H9 (cell line): ENCODE measurements at regions not wholly inside any gene's neighbourhood (a gene's known extent, or its start where the extent isn't known, plus 50 kb on each side); places are given as distances from the start of the nearest gene placed in this dataset.

Experiments
- DNase-seq: peaks from one replicate; pipeline ENCODE4 v3.0.0-alpha.2; 2017
- H2AFZ ChIP-seq: one replicate; pipeline ENCODE4 v1.6.1; 2013; ENCODE audit warnings: mild to moderate bottlenecking, low read length, control low read depth, moderate library complexity
- H2AK5ac ChIP-seq: 2 replicates; pipeline ENCODE4 v1.6.1; 2013; ENCODE audit warnings: low read length, control low read depth, mixed read lengths; ENCODE audit not compliant: insufficient read length
- H2BK120ac ChIP-seq: one replicate; pipeline ENCODE4 v1.6.1; 2013; ENCODE audit warnings: low read depth, mild to moderate bottlenecking, low read length, control low read depth, inconsistent platforms; ENCODE audit not compliant: poor library complexity, severe bottlenecking
- H2BK12ac ChIP-seq: 2 replicates; pipeline ENCODE4 v1.6.1; 2013; ENCODE audit warnings: low read length, control low read depth, mixed read lengths, low read depth; ENCODE audit not compliant: insufficient read length
- H2BK15ac ChIP-seq: 2 replicates; pipeline ENCODE4 v1.6.1; 2013; ENCODE audit warnings: low read depth, low read length, control low read depth
- H2BK20ac ChIP-seq: one replicate; pipeline ENCODE4 v1.6.1; 2013; ENCODE audit warnings: low read depth, mild to moderate bottlenecking, low read length, control low read depth, inconsistent platforms; ENCODE audit not compliant: poor library complexity, severe bottlenecking
- H2BK5ac ChIP-seq: 2 replicates; pipeline ENCODE4 v1.6.1; 2013; ENCODE audit warnings: low read length, control low read depth, mixed read lengths; ENCODE audit not compliant: insufficient read length
- H3K14ac ChIP-seq: 2 replicates; pipeline ENCODE4 v1.6.1; 2013; ENCODE audit warnings: low read length, control low read depth; ENCODE audit not compliant: insufficient read depth
- H3K18ac ChIP-seq: 2 replicates; pipeline ENCODE4 v1.6.1; 2013; ENCODE audit warnings: low read depth, mild to moderate bottlenecking, mixed read lengths, low read length, control low read depth; ENCODE audit not compliant: insufficient read length
- H3K23ac ChIP-seq: 2 replicates; pipeline ENCODE4 v1.6.1; 2013; ENCODE audit warnings: low read length, control low read depth, mixed read lengths, low read depth; ENCODE audit not compliant: insufficient read length
- H3K23me2 ChIP-seq: 2 replicates; pipeline ENCODE4 v1.6.1; 2013; ENCODE audit warnings: low read depth, mild to moderate bottlenecking, mixed read lengths, low read length, control low read depth; ENCODE audit not compliant: insufficient read length, poor library complexity, severe bottlenecking
- H3K27ac ChIP-seq: 2 replicates; pipeline ENCODE4 v1.5.1; 2013; ENCODE audit warnings: low read length, control low read depth, mixed read lengths, low read depth; ENCODE audit not compliant: insufficient read length
- H3K27me3 ChIP-seq: 2 replicates; pipeline ENCODE4 v1.6.1; 2013; ENCODE audit warnings: low read length, control low read depth, inconsistent platforms; ENCODE audit not compliant: insufficient read depth
- H3K4ac ChIP-seq: 2 replicates; pipeline ENCODE4 v1.6.1; 2013; ENCODE audit warnings: low read depth, mild to moderate bottlenecking, control low read depth, inconsistent platforms, low read length, moderate library complexity
- H3K4me1 ChIP-seq: 2 replicates; pipeline ENCODE4 v1.6.1; 2013; ENCODE audit warnings: low read length, control low read depth, inconsistent platforms; ENCODE audit not compliant: insufficient read depth
- H3K4me2 ChIP-seq: 2 replicates; pipeline ENCODE4 v1.6.1; 2013; ENCODE audit warnings: low read length, control low read depth, mixed read lengths; ENCODE audit not compliant: insufficient read length, insufficient read depth
- H3K56ac ChIP-seq: 2 replicates; pipeline ENCODE4 v1.6.1; 2013; ENCODE audit warnings: low read depth, mild to moderate bottlenecking, mixed read lengths, low read length, control low read depth; ENCODE audit not compliant: insufficient read length
- H3K79me1 ChIP-seq: 2 replicates; pipeline ENCODE4 v1.6.1; 2013; ENCODE audit warnings: low read depth, mild to moderate bottlenecking, moderate library complexity, low read length, control low read depth, inconsistent platforms; ENCODE audit not compliant: insufficient read depth, poor library complexity, severe bottlenecking
- H3K79me2 ChIP-seq: 2 replicates; pipeline ENCODE4 v1.6.1; 2013; ENCODE audit warnings: low read length, control low read depth, inconsistent platforms; ENCODE audit not compliant: insufficient read depth
- H3K9ac ChIP-seq: 2 replicates; pipeline ENCODE4 v1.6.1; 2013; ENCODE audit warnings: low read length, control low read depth, mixed read lengths; ENCODE audit not compliant: insufficient read length; ENCODE audit errors: extremely low read depth
- H3K9me3 ChIP-seq: one replicate; pipeline ENCODE4 v1.6.1; 2013; ENCODE audit warnings: low read depth, low read length, inconsistent platforms; ENCODE audit not compliant: control insufficient read depth
- H3T11ph ChIP-seq: one replicate; pipeline ENCODE4 v1.6.1; 2013; ENCODE audit warnings: mild to moderate bottlenecking, low read length, control low read depth, inconsistent platforms
- H4K20me1 ChIP-seq: one replicate; pipeline ENCODE4 v1.6.1; 2013; ENCODE audit not compliant: control insufficient read depth, insufficient read length, insufficient read depth
- H4K5ac ChIP-seq: 2 replicates; pipeline ENCODE4 v1.6.1; 2013; ENCODE audit warnings: low read depth, mild to moderate bottlenecking, mixed read lengths, low read length, control low read depth; ENCODE audit not compliant: insufficient read length
- H4K8ac ChIP-seq: replicated peaks from 2 replicates; pipeline ENCODE4 v1.6.1; 2013; ENCODE audit warnings: low read length, control low read depth, mixed read lengths, low read depth; ENCODE audit not compliant: insufficient read length
- H4K91ac ChIP-seq: 2 replicates; pipeline ENCODE4 v1.6.1; 2013; ENCODE audit warnings: low read depth, mild to moderate bottlenecking, moderate library complexity, mixed read lengths, low read length, control low read depth; ENCODE audit not compliant: insufficient read length
- H3K27ac Mint-ChIP-seq, 3 experiments: 2 replicates in 2 of 3; 3 replicates in 1 of 3; pipeline ENCODE4 v1.8.0; 2020 to 2021; ENCODE audit warnings: mixed read lengths in 3 of 3, mild to moderate bottlenecking in 1 of 3, moderate library complexity in 1 of 3
- H3K27me3 Mint-ChIP-seq: 2 replicates; pipeline ENCODE4 v1.8.0; 2021; ENCODE audit warnings: low read depth, mild to moderate bottlenecking, moderate library complexity, mixed read lengths
- H3K36me3 Mint-ChIP-seq, 3 experiments: 2 replicates in 2 of 3; 3 replicates in 1 of 3; pipeline ENCODE4 v1.8.0; 2020 to 2021; ENCODE audit warnings: low read depth in 3 of 3, mixed read lengths in 3 of 3; ENCODE audit not compliant: insufficient read depth in 1 of 3
- H3K4me1 Mint-ChIP-seq, 2 experiments: 2 replicates each; pipeline ENCODE4 v1.8.0; 2020; ENCODE audit warnings: mixed read lengths in 2 of 2
- H3K4me3 Mint-ChIP-seq, 2 experiments: 2 replicates in 1 of 2; 3 replicates in 1 of 2; pipeline ENCODE4 v1.8.0; 2020 to 2021; ENCODE audit warnings: mild to moderate bottlenecking in 2 of 2, mixed read lengths in 2 of 2, moderate library complexity in 1 of 2
- H3K9me3 Mint-ChIP-seq, 2 experiments: 2 replicates in 1 of 2; 3 replicates in 1 of 2; pipeline ENCODE4 v1.8.0; 2020; ENCODE audit warnings: mild to moderate bottlenecking in 2 of 2, mixed read lengths in 2 of 2, moderate library complexity in 1 of 2
- WGBS: extraction: QIAGEN DNeasy Blood & Tissue Kit; methylation state at CpG from one replicate; pipeline ENCODE4 v1.1.7; 2013; ENCODE audit warnings: missing lambda C conversion rate, low lambda C conversion rate, mixed read lengths; ENCODE audit not compliant: insufficient read length; ENCODE audit errors: extremely low coverage; 5-methylcytosine and 5-hydroxymethylcytosine counted together
- TF ChIP-seq, protein P1 (sequence below): fragments of 200-600 bp; sonication (generic); conservative IDR thresholded peaks from 3 replicates; pipeline ENCODE4 v1.8.0; 2021; ENCODE audit warnings: antibody characterized with exemption, mild to moderate bottlenecking

DNA sequence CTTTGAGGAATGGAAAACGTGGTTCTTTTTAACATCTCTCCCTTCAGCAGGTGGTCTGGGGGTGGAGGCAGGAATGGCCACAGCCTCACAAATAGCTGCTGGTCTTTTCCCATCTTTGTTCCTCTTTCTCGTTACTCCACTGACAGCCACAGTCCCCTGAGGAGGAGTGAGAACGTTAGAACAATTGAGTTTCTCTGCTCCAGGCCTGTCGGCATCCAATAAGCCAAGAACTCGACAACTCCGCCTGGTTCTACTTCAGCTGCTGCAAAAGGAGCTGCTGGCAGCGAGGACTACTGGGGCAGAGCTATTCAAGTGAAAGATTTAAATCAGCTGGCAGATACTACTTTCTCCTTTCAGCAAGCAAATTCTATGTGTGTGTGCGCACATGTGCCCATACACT, 169.5 kb upstream of the GALNT2 start:
- H3K56ac ChIP-seq, result no peak overlapping the region
- no peak overlapping the region for H4K91ac ChIP-seq
- no peak overlapping the region for H2BK120ac ChIP-seq
- H2AK5ac ChIP-seq, result no peak overlapping the region
- Mint-ChIP-seq H3K27me3 (no peaks in the 10 kb centered on the region), H3K4me3 (no peak overlapping the region), H3K4me1 (peaks cover 4 to 6% of the 10 kb centered on the region in 2 experiments), H3K9me3 (peaks cover 0 to 5% of the 10 kb centered on the region in 2 experiments; a peak in 4 of 5 replicates), H3K36me3 (no peaks in the 10 kb centered on the region), H3K27ac (no peak overlapping the region)
- no peak overlapping the region for H3K14ac ChIP-seq
- H2BK15ac ChIP-seq, result no peak overlapping the region
- no peaks in the 10 kb centered on the region for H3K79me1 ChIP-seq
- no peak overlapping the region for H3K18ac ChIP-seq
- H2BK20ac ChIP-seq, result no peak overlapping the region
- H3K9ac ChIP-seq, result no peak overlapping the region
- TF ChIP-seq, protein P1, sequence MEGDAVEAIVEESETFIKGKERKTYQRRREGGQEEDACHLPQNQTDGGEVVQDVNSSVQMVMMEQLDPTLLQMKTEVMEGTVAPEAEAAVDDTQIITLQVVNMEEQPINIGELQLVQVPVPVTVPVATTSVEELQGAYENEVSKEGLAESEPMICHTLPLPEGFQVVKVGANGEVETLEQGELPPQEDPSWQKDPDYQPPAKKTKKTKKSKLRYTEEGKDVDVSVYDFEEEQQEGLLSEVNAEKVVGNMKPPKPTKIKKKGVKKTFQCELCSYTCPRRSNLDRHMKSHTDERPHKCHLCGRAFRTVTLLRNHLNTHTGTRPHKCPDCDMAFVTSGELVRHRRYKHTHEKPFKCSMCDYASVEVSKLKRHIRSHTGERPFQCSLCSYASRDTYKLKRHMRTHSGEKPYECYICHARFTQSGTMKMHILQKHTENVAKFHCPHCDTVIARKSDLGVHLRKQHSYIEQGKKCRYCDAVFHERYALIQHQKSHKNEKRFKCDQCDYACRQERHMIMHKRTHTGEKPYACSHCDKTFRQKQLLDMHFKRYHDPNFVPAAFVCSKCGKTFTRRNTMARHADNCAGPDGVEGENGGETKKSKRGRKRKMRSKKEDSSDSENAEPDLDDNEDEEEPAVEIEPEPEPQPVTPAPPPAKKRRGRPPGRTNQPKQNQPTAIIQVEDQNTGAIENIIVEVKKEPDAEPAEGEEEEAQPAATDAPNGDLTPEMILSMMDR, result no peak
- no peak overlapping the region for H3K27ac ChIP-seq
- H2BK5ac ChIP-seq, result no peak overlapping the region
- WGBS, result no CpG with 5 or more reads among the region's 8 CpGs
- no peak overlapping the region for H3K4me2 ChIP-seq
- H3T11ph ChIP-seq, result no peak overlapping the region
- no peaks in the 10 kb centered on the region for H3K23me2 ChIP-seq
- no peak overlapping the region for H3K4ac ChIP-seq
- H3K9me3 ChIP-seq, result no peaks in the 10 kb centered on the region
- no peak overlapping the region for H2AFZ ChIP-seq
- H2BK12ac ChIP-seq, result no peak overlapping the region
- H3K23ac ChIP-seq, result no peak overlapping the region
- H4K5ac ChIP-seq, result no peak overlapping the region
- H3K27me3 ChIP-seq, result no peaks in the 10 kb centered on the region
- no peaks in the 10 kb centered on the region for H4K20me1 ChIP-seq
- DNase-seq, result no peak
- H3K79me2 ChIP-seq, result no peaks in the 10 kb centered on the region
- no peak overlapping the region for H4K8ac ChIP-seq
- H3K4me1 ChIP-seq, result no peaks in the 10 kb centered on the region
